ENCODE measurements at regions not wholly inside any gene's neighbourhood (a gene's known extent, or its start where the extent isn't known, plus 50 kb on each side); places are given as distances from the start of the nearest gene placed in this dataset.

- H3K9me3 ChIP-seq (ENCODE audit: severe bottlenecking): no peaks in the 10 kb centered on the region
- no peak overlapping the region for H3K27ac ChIP-seq (ENCODE audit: poor library complexity, severe bottlenecking)
- H3K4me1 ChIP-seq (ENCODE audit: insufficient read depth, poor library complexity, severe bottlenecking): no peaks in the 10 kb centered on the region
- no peaks in the 10 kb centered on the region for H3K36me3 ChIP-seq (ENCODE audit: low read depth)
- H3K27me3 ChIP-seq (ENCODE audit: insufficient read depth, poor library complexity, severe bottlenecking): no peaks in the 10 kb centered on the region
- ATAC-seq (ENCODE audit: low read depth) (no peak), DNase-seq (ENCODE audit: low spot score) (no peak)
- TF ChIP-seq CTCF (IDR thresholded peaks at IDR 0.05; ENCODE audit: poor library complexity, severe bottlenecking): no peak
- H3K4me3 ChIP-seq (ENCODE audit: severe bottlenecking): no peak overlapping the region
These were observed 235.6 kb downstream of the PIK3C3 start for GRCh38 chr18:42190643-42191042.

GRCh38 chr18:42192251-42193248 is 237.5 kb downstream of the PIK3C3 start:
- H3K4me3 ChIP-seq (ENCODE audit: severe bottlenecking): no peak overlapping the region
- peak; percentile 92 for ATAC-seq (ENCODE audit: low read depth)
- H3K27me3 ChIP-seq (ENCODE audit: insufficient read depth, poor library complexity, severe bottlenecking): no peaks in the 10 kb centered on the region
- H3K9me3 ChIP-seq (ENCODE audit: severe bottlenecking): no peaks in the 10 kb centered on the region
- no peak for TF ChIP-seq CTCF (IDR thresholded peaks at IDR 0.05; ENCODE audit: poor library complexity, severe bottlenecking)
- DNase-seq (ENCODE audit: low spot score): no peak
- no peaks in the 10 kb centered on the region for H3K36me3 ChIP-seq (ENCODE audit: low read depth)
- H3K27ac ChIP-seq (ENCODE audit: poor library complexity, severe bottlenecking): peak overlapping the region; percentile 26
- H3K4me1 ChIP-seq (ENCODE audit: insufficient read depth, poor library complexity, severe bottlenecking): no peaks in the 10 kb centered on the region

- ATAC-seq (ENCODE audit: low read depth) (no peak; the same call in 2 of the 3 replicates), DNase-seq (ENCODE audit: low spot score) (no peak)
- Histone ChIP-seq H3K4me1 (ENCODE audit: insufficient read depth, poor library complexity, severe bottlenecking) (no peaks in the 10 kb centered on the region), H3K27ac (ENCODE audit: poor library complexity, severe bottlenecking) (no peak overlapping the region), H3K4me3 (ENCODE audit: severe bottlenecking) (no peak overlapping the region), H3K27me3 (ENCODE audit: insufficient read depth, poor library complexity, severe bottlenecking) (no peaks in the 10 kb centered on the region), H3K36me3 (ENCODE audit: low read depth) (no peaks in the 10 kb centered on the region), H3K9me3 (ENCODE audit: severe bottlenecking) (no peaks in the 10 kb centered on the region)
- TF ChIP-seq CTCF (IDR thresholded peaks at IDR 0.05; ENCODE audit: poor library complexity, severe bottlenecking): no peak
These were observed 241.6 kb downstream of the PIK3C3 start for GRCh38 chr18:42196651-42197050.

- Histone ChIP-seq H3K27me3 (ENCODE audit: insufficient read depth, poor library complexity, severe bottlenecking) (no peaks in the 10 kb centered on the region), H3K4me3 (ENCODE audit: severe bottlenecking) (no peak overlapping the region), H3K36me3 (ENCODE audit: low read depth) (no peaks in the 10 kb centered on the region), H3K4me1 (ENCODE audit: insufficient read depth, poor library complexity, severe bottlenecking) (no peaks in the 10 kb centered on the region), H3K27ac (ENCODE audit: poor library complexity, severe bottlenecking) (no peak overlapping the region), H3K9me3 (ENCODE audit: severe bottlenecking) (no peaks in the 10 kb centered on the region)
- ATAC-seq (ENCODE audit: low read depth) (no peak), DNase-seq (ENCODE audit: low spot score) (no peak)
- no peak for TF ChIP-seq CTCF (IDR thresholded peaks at IDR 0.05; ENCODE audit: poor library complexity, severe bottlenecking)
These were observed 246.1 kb downstream of the PIK3C3 start for GRCh38 chr18:42201137-42201536.

GRCh38 chr18:42211201-42211600 is 256.2 kb downstream of the PIK3C3 start:
- no peak for TF ChIP-seq CTCF (IDR thresholded peaks at IDR 0.05; ENCODE audit: poor library complexity, severe bottlenecking)
- no peaks in the 10 kb centered on the region for H3K27me3 ChIP-seq (ENCODE audit: insufficient read depth, poor library complexity, severe bottlenecking)
- no peaks in the 10 kb centered on the region for H3K4me1 ChIP-seq (ENCODE audit: insufficient read depth, poor library complexity, severe bottlenecking)
- H3K27ac ChIP-seq (ENCODE audit: poor library complexity, severe bottlenecking): no peak overlapping the region
- H3K9me3 ChIP-seq (ENCODE audit: severe bottlenecking): no peaks in the 10 kb centered on the region
- no peak overlapping the region for H3K4me3 ChIP-seq (ENCODE audit: severe bottlenecking)
- ATAC-seq (ENCODE audit: low read depth): no peak
- no peaks in the 10 kb centered on the region for H3K36me3 ChIP-seq (ENCODE audit: low read depth)
- DNase-seq (ENCODE audit: low spot score): no peak
